Erythroblast (primary cell): ENCODE measurements at regions not wholly inside any gene's neighbourhood (a gene's known extent, or its start where the extent isn't known, plus 50 kb on each side); places are given as distances from the start of the nearest gene placed in this dataset.

ENCODE experiments used
- GATA1 ChIP-seq: IDR thresholded peaks from 2 replicates; pipeline ENCODE4 v1.6.1; 2011; ENCODE audit warnings: low read depth, mild to moderate bottlenecking, control low read depth, low read length, moderate library complexity
- POLR2A ChIP-seq: IDR thresholded peaks from 2 replicates; pipeline ENCODE4 v1.6.1; 2011; ENCODE audit warnings: mild to moderate bottlenecking, low read length

GRCh38 chrX:42189576-42189975, 266.2 kb upstream of the CASK start:
- TF ChIP-seq POLR2A, result no peak
- TF ChIP-seq GATA1, result no peak
